ENCODE measurements at regions not wholly inside any gene's neighbourhood (a gene's known extent, or its start where the extent isn't known, plus 50 kb on each side); places are given as distances from the start of the nearest gene placed in this dataset.

- DNase-seq = no peak
These were observed 67.0 kb downstream of the MYCN start for GRCh38 chr2:16007167-16007934.

GRCh38 chr2:16006537-16007166 lies 66.3 kb downstream of the MYCN start:
- DNase-seq = no peak

GRCh38 chr2:16005816-16006536 lies 65.6 kb downstream of the MYCN start:
- peak in 1 of 2 experiments; percentile 5 for DNase-seq

- no peak for DNase-seq
These were observed 65.0 kb downstream of the MYCN start for GRCh38 chr2:16005389-16005788.

- no peak for DNase-seq
These were observed 63.5 kb downstream of the MYCN start for GRCh38 chr2:16003809-16004208.

- DNase-seq = no peak
These were observed 62.8 kb downstream of the MYCN start for GRCh38 chr2:16003152-16003551.

- no peak for DNase-seq
These were observed 62.2 kb downstream of the MYCN start for GRCh38 chr2:16002575-16002974.

GRCh38 chr2:16002144-16002543 lies 61.8 kb downstream of the MYCN start:
- DNase-seq = no peak

GRCh38 chr2:16000642-16001041 lies 60.3 kb downstream of the MYCN start:
- no peak for DNase-seq

- DNase-seq = no peak
These were observed 59.5 kb downstream of the MYCN start for GRCh38 chr2:15999596-16000469.

GRCh38 chr2:15997728-15998280 lies 57.5 kb downstream of the MYCN start:
- DNase-seq = no peak

- DNase-seq = no peak
These were observed 56.4 kb downstream of the MYCN start for GRCh38 chr2:15996536-15997423.
